Subcutaneous abdominal adipose tissue (tissue), 5 donors: ENCODE measurements at regions not wholly inside any gene's neighbourhood (a gene's known extent, or its start where the extent isn't known, plus 50 kb on each side); places are given as distances from the start of the nearest gene placed in this dataset.
"Not testable (repeated sequence)": the region's sequence is repeated elsewhere in the genome, so short reads cannot be mapped to it uniquely, and the experiment has no call there.

ENCODE experiments used
- H3K27ac ChIP-seq: one replicate; pipeline ENCODE4 v1.7.0; 2013; ENCODE audit warnings: low read depth, mild to moderate bottlenecking, inconsistent platforms, low read length, moderate library complexity
- H3K27me3 ChIP-seq, 5 donors: one replicate each; pipeline ENCODE4 v1.7.0; 2013; ENCODE audit warnings: low read length in 5 of 5, inconsistent platforms in 1 of 5; ENCODE audit not compliant: control insufficient read depth in 5 of 5, insufficient read depth in 4 of 5
- H3K36me3 ChIP-seq, 5 donors: one replicate each; pipeline ENCODE4 v1.7.0; 2013; ENCODE audit warnings: low read length in 5 of 5; ENCODE audit not compliant: control insufficient read depth in 5 of 5, insufficient read depth in 5 of 5
- H3K4me1 ChIP-seq, 5 donors: one replicate each; pipeline ENCODE4 v1.7.0; 2013; ENCODE audit warnings: low read length in 5 of 5, mild to moderate bottlenecking in 3 of 5, moderate library complexity in 1 of 5; ENCODE audit not compliant: control insufficient read depth in 5 of 5, insufficient read depth in 5 of 5
- H3K4me3 ChIP-seq, 5 donors: one replicate each; pipeline ENCODE4 v1.7.0; 2013; ENCODE audit warnings: low read length in 5 of 5, low read depth in 1 of 5
- H3K9ac ChIP-seq, 5 donors: one replicate each; pipeline ENCODE4 v1.7.0; 2013; ENCODE audit warnings: low read length in 5 of 5, mild to moderate bottlenecking in 4 of 5, moderate library complexity in 3 of 5
- H3K9me3 ChIP-seq, 5 donors: one replicate each; pipeline ENCODE4 v1.7.0; 2013; ENCODE audit warnings: low read length in 5 of 5; ENCODE audit not compliant: control insufficient read depth in 5 of 5
- donor health status: healthy.
- donor health status: healthy.
- donor health status: healthy.
- donor health status: healthy.
- donor health status: healthy.

DNA sequence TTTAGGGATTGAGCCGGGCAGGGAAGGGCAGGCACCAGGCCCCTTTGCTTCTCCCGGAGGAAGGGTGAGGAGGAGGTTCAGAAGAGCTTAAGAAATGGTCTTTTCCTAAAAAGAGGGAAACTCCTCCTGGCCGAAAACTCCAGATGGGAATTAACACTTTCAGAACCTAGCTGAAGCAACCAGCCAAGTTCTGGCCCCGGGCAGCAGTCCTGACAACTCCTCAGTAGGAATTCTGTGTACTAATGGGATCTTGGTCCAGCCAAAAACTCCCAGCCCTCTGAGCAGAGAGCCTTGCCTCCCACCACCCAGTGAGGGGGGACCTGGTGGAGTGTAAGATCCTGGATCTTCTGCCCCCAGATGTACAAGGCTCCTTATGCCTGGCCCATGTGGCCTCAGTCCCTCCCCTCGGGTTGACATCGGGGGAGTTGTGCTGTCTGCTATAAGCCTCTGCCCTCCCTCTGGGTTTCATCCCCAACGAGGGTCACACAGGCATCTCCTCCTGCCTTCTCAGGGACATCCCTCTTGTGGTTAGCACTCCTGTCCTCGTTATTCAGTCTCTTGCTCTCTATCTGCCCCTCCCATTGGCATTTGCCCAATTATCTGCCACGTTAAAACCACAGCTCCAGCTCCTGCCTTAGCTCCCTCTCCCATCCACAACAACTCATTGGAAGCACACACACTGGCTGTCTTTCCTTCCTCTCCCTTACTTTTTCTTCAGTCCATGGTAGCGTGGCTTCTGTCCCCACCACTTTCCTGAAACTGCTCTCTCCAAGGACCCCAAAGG lies 184.6 kb downstream of the CYP26B1 start:
- no peak overlapping the region for H3K4me3 ChIP-seq
- H3K27ac ChIP-seq = no peak overlapping the region
- peaks cover 0 to 4% (median 3%) of the 10 kb centered on the region in 5 donors for H3K27me3 ChIP-seq
- no peaks in the 10 kb centered on the region for H3K4me1 ChIP-seq
- H3K9me3 ChIP-seq = peaks cover under 1 to 15% (median 7%) of the 10 kb centered on the region in 5 donors
- H3K9ac ChIP-seq = no peak overlapping the region
- H3K36me3 ChIP-seq = no peaks in the 10 kb centered on the region

DNA sequence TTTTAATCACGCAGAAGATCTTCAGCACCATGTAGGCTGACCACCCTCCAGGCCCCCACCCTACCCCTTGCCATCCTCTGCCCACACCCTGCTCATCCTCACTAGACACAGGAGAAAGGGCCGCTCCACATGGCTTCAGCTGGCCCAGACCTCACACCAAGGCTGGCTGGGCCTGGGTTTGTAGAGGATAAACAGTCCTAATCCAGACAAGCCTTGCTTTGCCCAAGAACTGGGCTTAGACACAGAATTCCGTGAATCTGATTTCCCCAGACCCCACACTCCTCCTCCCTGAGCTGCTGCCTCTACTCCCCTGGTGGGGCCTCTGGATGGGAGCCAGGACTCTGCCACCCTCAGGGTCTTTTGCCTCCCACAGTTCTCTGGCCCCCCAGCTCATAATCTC lies 185.3 kb downstream of the CYP26B1 start:
- Histone ChIP-seq H3K36me3 (no peaks in the 10 kb centered on the region), H3K9me3 (peaks cover 5 to 20% (median 7%) of the 10 kb centered on the region in 5 donors), H3K4me3 (no peak overlapping the region), H3K4me1 (no peaks in the 10 kb centered on the region), H3K9ac (no peak overlapping the region), H3K27ac (no peak overlapping the region), H3K27me3 (peaks cover 0 to 4% (median 3%) of the 10 kb centered on the region in 5 donors)

DNA sequence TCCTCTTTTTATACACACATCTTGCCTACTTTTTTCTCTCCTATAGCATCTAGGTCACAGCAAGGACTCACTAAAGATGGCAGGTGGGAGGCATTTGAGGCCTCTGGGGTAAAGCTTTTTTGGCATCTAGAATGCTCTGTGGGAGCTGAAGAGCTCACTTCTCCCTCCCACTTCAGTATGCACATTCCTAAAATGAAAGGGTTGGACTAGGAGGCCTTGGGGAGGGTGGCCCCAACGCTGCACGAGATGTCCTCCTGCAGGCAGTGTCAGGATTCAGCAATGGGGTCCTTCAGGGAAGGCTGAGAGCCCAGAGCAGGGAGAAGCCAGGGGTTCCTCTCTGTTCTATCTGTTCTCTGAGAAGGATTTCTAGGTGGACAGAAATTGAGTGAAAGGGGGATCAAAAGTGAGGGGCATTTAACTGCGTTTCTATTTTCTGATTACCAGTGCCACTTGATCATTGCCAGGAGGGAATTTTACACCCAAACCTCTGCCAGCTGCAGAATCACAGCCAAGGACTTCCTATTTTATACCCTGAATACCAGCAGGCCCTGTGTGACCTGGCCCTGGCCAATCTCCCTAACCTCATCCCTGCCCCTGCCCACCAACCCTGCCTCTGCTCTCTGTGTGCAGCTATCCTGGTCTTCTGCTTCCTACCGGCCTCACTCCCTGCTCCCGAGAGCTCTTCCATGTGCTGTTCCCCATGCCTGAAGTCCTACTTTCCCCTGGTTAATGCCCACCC lies 186.2 kb downstream of the CYP26B1 start:
- Histone ChIP-seq H3K27ac (no peak overlapping the region), H3K9me3 (peaks cover 5 to 20% (median 7%) of the 10 kb centered on the region in 5 donors), H3K27me3 (peaks cover 0 to 4% (median 3%) of the 10 kb centered on the region in 5 donors), H3K4me3 (no peak overlapping the region), H3K9ac (no peak overlapping the region), H3K36me3 (no peaks in the 10 kb centered on the region), H3K4me1 (no peaks in the 10 kb centered on the region)

DNA sequence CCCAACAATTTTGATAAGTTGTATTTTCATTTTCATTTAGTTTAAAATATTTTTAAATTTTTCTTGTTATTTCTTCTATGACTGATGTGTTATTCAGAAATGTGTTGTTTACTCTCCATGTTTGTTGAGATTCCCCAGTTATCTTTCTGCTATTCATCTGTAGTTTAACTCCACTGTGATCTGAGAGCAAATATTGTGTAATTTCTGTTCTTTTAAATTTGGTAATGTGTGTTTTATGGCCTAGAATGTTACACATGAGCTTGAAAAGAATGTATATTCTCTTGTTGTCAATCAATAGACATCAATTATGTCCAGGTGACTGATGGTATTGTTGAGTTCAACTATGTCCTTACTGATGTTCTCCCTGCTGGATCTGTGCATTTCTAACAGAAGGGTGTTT lies 188.2 kb downstream of the CYP26B1 start:
- Histone ChIP-seq H3K27me3 (peaks cover 0 to 4% (median 3%) of the 10 kb centered on the region in 5 donors), H3K4me3 (no peak overlapping the region), H3K9me3 (peaks cover 5 to 24% (median 7%) of the 10 kb centered on the region in 5 donors), H3K36me3 (no peaks in the 10 kb centered on the region), H3K27ac (no peak overlapping the region), H3K9ac (no peak overlapping the region), H3K4me1 (no peaks in the 10 kb centered on the region)

DNA sequence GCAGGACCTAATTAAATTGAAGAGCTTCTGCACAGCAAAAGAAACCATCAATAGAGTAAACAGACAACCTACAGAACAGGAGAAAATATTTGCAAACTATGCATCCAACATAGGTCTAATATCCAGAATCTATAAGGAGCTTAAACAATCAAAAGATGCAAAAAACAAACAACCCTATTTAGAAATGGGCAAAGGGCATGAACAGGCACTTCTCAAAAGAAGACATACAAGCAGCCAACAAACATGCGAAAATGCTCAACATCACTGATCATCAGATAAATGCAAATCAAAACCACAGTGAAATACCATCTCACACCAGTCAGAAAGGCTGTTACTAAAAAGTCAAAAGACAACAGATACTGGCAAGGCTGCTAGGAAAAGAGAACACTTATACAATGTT lies 189.2 kb downstream of the CYP26B1 start:
- H3K27ac ChIP-seq, H3K27me3 ChIP-seq, H3K4me1 ChIP-seq, H3K36me3 ChIP-seq, H3K4me3 ChIP-seq, H3K9ac ChIP-seq: not testable (repeated sequence)
- peaks cover 5 to 24% (median 7%) of the 10 kb centered on the region in 5 donors for H3K9me3 ChIP-seq

DNA sequence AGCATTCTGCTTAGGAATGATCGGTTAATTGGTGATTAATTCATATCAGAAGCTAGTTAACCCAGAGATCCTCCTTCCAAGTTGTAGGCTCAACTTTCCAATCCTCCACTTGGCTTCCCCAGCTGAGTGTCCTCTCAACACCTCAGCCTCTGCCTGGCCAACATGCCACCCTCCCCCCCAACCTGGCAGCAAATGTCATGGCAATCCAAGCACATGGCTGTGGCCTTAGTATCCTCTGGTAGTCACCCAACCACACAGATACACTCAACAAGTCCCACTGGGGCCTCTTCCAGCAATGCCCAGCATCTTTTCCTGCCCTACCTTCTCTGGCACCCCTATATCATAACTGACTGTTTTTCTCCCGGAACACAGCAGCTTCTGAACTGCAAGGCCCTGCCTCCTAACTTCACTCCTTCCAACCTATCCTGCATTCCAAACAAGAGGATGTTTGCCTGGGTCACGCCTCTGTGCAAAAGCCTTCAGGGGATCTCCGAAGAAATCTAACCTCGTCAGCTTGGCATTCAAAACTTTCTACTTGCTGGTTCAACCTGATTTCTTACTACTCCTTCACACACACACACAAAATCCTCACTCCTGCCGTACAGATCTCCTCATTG lies 195.0 kb downstream of the CYP26B1 start:
- no peak overlapping the region for H3K9ac ChIP-seq
- no peak overlapping the region for H3K4me3 ChIP-seq
- no peaks in the 10 kb centered on the region for H3K27me3 ChIP-seq
- no peaks in the 10 kb centered on the region for H3K36me3 ChIP-seq
- H3K4me1 ChIP-seq = peaks cover 4 to 43% (median 28%) of the 10 kb centered on the region in 5 donors
- H3K27ac ChIP-seq = peak overlapping the region; percentile 26
- peaks cover 0 to 9% (median under 1%) of the 10 kb centered on the region in 5 donors for H3K9me3 ChIP-seq

DNA sequence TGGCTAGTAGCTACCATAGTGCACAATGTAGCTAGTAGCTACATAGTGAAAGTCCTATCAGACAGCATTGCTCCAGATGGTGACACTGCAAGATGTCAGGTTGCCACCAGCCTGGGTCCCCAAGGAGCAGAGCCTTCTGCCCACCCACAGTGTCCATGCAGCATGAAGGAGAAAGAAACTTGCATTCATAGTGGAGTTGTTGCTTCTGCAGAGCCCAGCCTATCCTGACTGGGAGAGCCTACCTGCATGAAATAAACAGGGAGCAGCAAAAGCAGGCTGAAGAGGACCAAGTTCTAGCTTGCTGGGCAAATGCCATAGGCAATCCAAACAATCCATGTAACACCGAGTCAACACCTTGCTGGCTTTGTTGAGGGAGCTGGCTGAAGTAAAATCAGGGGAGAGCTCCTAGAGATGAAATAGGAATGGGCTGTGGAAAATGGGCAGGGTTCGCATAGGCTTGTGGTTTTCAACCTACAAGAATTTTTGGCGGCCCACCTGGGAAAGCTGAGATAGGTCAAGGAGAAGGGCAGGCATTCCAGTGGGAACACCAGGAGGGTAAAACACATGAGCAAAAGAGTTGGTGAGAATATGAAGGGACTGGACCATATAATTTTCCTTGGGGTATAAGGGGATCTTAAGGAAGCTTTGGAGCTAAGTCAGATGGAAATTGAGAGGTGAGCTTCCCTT lies 195.8 kb downstream of the CYP26B1 start:
- no peaks in the 10 kb centered on the region for H3K27me3 ChIP-seq
- no peak overlapping the region for H3K9ac ChIP-seq
- peak overlapping the region; percentile 26 for H3K27ac ChIP-seq
- no peaks in the 10 kb centered on the region for H3K36me3 ChIP-seq
- H3K4me1 ChIP-seq = peaks cover 4 to 43% (median 28%) of the 10 kb centered on the region in 5 donors
- H3K4me3 ChIP-seq = no peak overlapping the region
- H3K9me3 ChIP-seq = peaks cover 0 to 5% (median 0%) of the 10 kb centered on the region in 5 donors

DNA sequence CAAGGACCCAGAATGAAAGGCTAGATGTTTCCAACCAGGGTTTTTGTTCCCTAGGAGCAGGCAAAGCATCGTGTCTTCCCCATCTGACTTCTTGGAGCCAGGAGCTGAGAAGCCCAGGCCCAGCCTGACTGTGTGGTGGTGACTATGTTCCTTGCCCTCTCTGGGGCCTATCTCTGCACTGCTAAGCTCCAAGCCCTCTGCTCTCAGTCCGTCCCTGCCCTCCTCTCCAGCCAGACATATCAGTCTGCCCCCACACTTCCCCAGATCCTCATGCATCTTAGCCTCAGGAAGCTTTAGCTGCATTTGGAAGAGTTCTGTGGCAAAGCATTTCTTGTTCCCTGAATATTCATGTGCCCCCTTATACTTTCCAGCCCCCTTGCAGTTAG lies 196.6 kb downstream of the CYP26B1 start:
- Histone ChIP-seq H3K36me3 (no peaks in the 10 kb centered on the region), H3K27ac (peak overlapping the region; percentile 47), H3K9me3 (peaks cover 0 to 4% (median 0%) of the 10 kb centered on the region in 5 donors), H3K27me3 (no peaks in the 10 kb centered on the region), H3K9ac (no peak overlapping the region), H3K4me3 (no peak overlapping the region), H3K4me1 (peaks cover 4 to 43% (median 28%) of the 10 kb centered on the region in 5 donors)

GRCh38 chr2:71950256-71951082 lies 197.2 kb downstream of the CYP26B1 start:
- peaks cover 0 to 3% (median 0%) of the 10 kb centered on the region in 5 donors for H3K27me3 ChIP-seq
- H3K36me3 ChIP-seq = no peaks in the 10 kb centered on the region
- H3K4me1 ChIP-seq = peaks cover 5 to 48% (median 31%) of the 10 kb centered on the region in 5 donors
- H3K4me3 ChIP-seq = no peak overlapping the region
- H3K9ac ChIP-seq = no peak overlapping the region
- peak overlapping the region; percentile 47 for H3K27ac ChIP-seq
- no peaks in the 10 kb centered on the region for H3K9me3 ChIP-seq
